Smooth muscle cell (in vitro differentiated cells): ENCODE measurements at regions not wholly inside any gene's neighbourhood (a gene's known extent, or its start where the extent isn't known, plus 50 kb on each side); places are given as distances from the start of the nearest gene placed in this dataset.
A peak's percentile ranks its signal among the peaks of the same experiment; 100 is the strongest.

Experiments used
- DNase-seq: peaks from one replicate; lab custom pipeline; 2025; ENCODE audit not compliant: unreplicated experiment; lab: John Stamatoyannopoulos, UW
- H2AFZ ChIP-seq: fragments of 200-600 bp; sonication (generic); 2 replicates; pipeline ENCODE4 v1.6.0; 2016; ENCODE audit warnings: antibody characterized with exemption, low read depth, mild to moderate bottlenecking
- H3F3A ChIP-seq: fragments of 200-600 bp; sonication (generic); 2 replicates; pipeline ENCODE4 v1.6.0; 2017; ENCODE audit warnings: antibody characterized with exemption, low read depth
- H3K27ac ChIP-seq: fragments of 200-600 bp; sonication (generic); 2 replicates; pipeline ENCODE4 v1.5.1; 2016; ENCODE audit warnings: low read depth, mild to moderate bottlenecking
- H3K27me3 ChIP-seq: fragments of 200-600 bp; sonication (generic); 2 replicates; pipeline ENCODE4 v1.6.1; 2016; ENCODE audit warnings: low read depth, mild to moderate bottlenecking
- H3K36me3 ChIP-seq: fragments of 200-600 bp; sonication (generic); 2 replicates; pipeline ENCODE4 v1.5.1; 2016; ENCODE audit warnings: low read depth
- H3K4me1 ChIP-seq: fragments of 200-600 bp; sonication (generic); 2 replicates; pipeline ENCODE4 v1.5.1; 2016; ENCODE audit warnings: low read depth
- H3K4me2 ChIP-seq: fragments of 200-600 bp; sonication (generic); 2 replicates; pipeline ENCODE4 v1.6.0; 2016; ENCODE audit warnings: mild to moderate bottlenecking
- H3K4me3 ChIP-seq: fragments of 200-600 bp; sonication (generic); 2 replicates; pipeline ENCODE4 v1.5.1; 2016; ENCODE audit warnings: mild to moderate bottlenecking
- H3K79me2 ChIP-seq: fragments of 200-600 bp; sonication (generic); 2 replicates; pipeline ENCODE4 v1.6.0; 2016; ENCODE audit warnings: low read depth, mild to moderate bottlenecking
- H3K9ac ChIP-seq: fragments of 200-600 bp; sonication (generic); 2 replicates; pipeline ENCODE4 v1.6.0; 2016; ENCODE audit warnings: low read depth
- H3K9me3 ChIP-seq: fragments of 200-600 bp; sonication (generic); replicated peaks from 2 replicates; pipeline ENCODE4 v1.5.1; 2016; ENCODE audit warnings: low read depth
- H4K20me1 ChIP-seq: fragments of 200-600 bp; sonication (generic); 2 replicates; pipeline ENCODE4 v1.6.0; 2016; ENCODE audit warnings: low read depth
- WGBS: methylation state at CpG from one replicate; pipeline ENCODE4 v1.1.7; 2016; ENCODE audit warnings: low lambda C conversion rate; 5-methylcytosine and 5-hydroxymethylcytosine counted together
- TF ChIP-seq, protein P1 (sequence below): fragments of 200-600 bp; sonication (generic); IDR thresholded peaks from 2 replicates; pipeline ENCODE4 v1.5.1; 2017; ENCODE audit warnings: borderline replicate concordance, mild to moderate bottlenecking, antibody characterized with exemption; ENCODE audit not compliant: insufficient read depth, poor library complexity, severe bottlenecking

DNA sequence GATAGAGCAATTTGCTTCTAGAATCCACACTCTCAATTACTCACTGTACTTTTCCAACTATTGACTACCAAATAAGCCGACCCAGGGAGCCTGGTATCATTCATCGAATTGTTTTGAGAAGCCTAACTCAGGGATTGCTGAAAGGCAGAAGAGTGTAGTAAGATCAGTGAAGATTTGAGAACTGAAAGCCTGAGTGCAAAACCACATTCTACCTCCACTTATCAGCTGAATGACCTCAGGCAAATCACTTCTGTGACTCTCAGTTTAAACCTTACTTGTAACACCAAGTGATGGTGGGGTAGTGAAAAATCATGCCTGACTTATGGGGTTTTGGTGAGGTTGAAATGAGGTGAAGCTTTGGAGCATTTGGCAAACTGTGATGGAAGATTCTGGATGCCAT is 126.1 kb upstream of the MAX start:
- H3K36me3 ChIP-seq = no peaks in the 10 kb centered on the region
- 72% methylated on average over 2 of the region's 2 CpGs for WGBS
- no peak overlapping the region for H3K4me3 ChIP-seq
- H3K9me3 ChIP-seq = no peaks in the 10 kb centered on the region
- H3K9ac ChIP-seq = no peak overlapping the region
- no peak overlapping the region for H2AFZ ChIP-seq
- no peak overlapping the region for H3K4me2 ChIP-seq
- no peaks in the 10 kb centered on the region for H3K27me3 ChIP-seq
- no peaks in the 10 kb centered on the region for H3K79me2 ChIP-seq
- TF ChIP-seq, protein P1, sequence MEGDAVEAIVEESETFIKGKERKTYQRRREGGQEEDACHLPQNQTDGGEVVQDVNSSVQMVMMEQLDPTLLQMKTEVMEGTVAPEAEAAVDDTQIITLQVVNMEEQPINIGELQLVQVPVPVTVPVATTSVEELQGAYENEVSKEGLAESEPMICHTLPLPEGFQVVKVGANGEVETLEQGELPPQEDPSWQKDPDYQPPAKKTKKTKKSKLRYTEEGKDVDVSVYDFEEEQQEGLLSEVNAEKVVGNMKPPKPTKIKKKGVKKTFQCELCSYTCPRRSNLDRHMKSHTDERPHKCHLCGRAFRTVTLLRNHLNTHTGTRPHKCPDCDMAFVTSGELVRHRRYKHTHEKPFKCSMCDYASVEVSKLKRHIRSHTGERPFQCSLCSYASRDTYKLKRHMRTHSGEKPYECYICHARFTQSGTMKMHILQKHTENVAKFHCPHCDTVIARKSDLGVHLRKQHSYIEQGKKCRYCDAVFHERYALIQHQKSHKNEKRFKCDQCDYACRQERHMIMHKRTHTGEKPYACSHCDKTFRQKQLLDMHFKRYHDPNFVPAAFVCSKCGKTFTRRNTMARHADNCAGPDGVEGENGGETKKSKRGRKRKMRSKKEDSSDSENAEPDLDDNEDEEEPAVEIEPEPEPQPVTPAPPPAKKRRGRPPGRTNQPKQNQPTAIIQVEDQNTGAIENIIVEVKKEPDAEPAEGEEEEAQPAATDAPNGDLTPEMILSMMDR = no peak
- H4K20me1 ChIP-seq = no peaks in the 10 kb centered on the region
- H3K27ac ChIP-seq = no peak overlapping the region
- peaks cover 3% of the 10 kb centered on the region for H3F3A ChIP-seq
- peaks cover 40% of the 10 kb centered on the region for H3K4me1 ChIP-seq
- DNase-seq = no peak

DNA sequence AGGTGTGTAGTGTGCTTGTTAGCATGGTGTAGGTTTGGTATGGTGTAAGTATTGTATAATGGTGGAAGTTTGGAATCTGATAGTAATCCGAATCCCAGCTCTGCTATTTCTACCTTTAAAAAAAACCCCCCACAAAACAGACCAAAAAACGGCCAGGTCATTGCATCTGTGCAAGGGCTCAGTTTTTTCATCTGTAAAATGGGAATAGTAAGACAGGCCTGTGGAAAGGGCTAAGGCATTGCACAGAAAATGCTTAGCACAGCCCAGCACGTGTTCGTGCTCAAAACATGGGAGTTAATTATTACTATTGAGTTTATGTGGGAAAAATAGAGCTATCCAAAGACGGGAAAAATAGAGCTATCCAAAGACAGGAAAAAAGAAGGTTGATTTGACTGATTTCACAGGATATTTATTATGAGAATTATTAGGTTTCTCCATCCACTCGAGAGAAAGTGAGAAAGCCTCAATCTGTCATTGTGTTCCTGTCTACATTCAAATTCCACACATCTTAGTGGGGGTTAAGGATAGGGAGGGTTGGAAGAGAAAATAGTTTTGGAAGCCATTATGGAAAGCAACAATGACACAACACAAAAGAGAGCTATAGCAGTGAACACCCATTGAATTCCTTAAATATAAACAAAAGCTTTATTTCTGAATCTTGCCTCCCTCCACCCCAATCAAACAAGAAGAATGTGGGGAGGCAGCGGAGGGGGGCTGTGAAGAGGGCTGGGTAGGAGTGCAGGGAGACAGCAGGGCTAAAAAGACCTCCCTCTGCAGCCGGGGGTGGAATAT is 126.8 kb upstream of the MAX start:
- whole genome bisulfite sequencing = 76% methylated on average over 8 of the region's 8 CpGs
- Histone ChIP-seq H3F3A (peaks cover 3% of the 10 kb centered on the region), H3K4me3 (peak overlapping the region; percentile 37), H3K9ac (no peak overlapping the region), H3K4me1 (peaks cover 40% of the 10 kb centered on the region), H3K36me3 (no peaks in the 10 kb centered on the region), H4K20me1 (no peaks in the 10 kb centered on the region), H3K4me2 (peak overlapping the region; percentile 82), H2AFZ (peak overlapping the region; percentile 81), H3K79me2 (no peaks in the 10 kb centered on the region), H3K27me3 (no peaks in the 10 kb centered on the region), H3K27ac (peak overlapping the region; percentile 20), H3K9me3 (no peaks in the 10 kb centered on the region)
- DNase-seq = no peak
- TF ChIP-seq, protein P1 = no peak

DNA sequence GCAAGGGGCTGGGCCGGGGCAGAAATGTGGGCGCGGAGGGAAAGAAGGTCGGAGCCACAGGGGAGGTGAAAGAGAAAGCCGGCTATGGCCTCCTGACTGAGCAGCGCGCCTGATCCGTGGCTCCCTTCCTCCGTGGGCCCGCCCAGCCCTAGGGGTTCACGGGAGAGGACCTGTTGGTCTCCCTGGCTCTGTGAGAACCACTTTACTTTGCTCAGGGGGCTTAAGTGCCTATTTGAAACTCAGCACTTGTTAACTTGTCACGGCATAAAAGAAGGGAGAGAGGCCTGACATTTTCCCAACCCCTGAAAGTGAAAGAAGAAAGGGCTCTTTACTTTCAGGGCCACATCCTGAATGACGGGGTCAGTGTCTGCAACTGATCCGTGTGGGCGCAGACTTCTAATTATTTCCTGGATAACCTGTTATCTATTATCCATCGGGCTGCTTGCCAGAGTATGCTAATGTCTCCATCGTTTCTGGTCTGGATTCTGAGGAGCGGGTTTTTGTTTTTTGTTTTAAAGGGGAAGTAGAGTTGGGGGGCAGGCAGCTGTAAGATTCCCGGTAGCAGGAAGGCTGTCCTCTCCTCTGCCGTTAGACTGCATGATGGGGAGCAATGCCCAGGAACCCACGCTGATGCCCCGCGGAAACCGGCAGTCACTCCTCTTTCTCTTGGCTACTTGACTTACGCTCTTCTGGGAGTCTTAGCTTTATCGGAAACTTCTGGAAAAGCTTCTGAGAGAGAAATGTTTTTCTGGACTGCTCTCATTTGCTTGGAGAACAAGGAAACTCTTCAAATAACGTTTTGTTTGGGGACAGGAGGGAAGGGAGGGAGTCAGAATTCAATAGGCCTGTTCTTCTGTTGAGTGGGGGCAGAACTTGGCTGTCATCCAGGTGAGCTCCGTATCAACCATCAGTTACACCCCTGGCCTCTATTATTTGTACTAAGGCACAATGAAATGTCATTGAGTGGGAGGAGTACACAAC is 127.7 kb upstream of the MAX start:
- H3K27me3 ChIP-seq = no peaks in the 10 kb centered on the region
- peaks cover 3% of the 10 kb centered on the region for H3F3A ChIP-seq
- H3K79me2 ChIP-seq = no peaks in the 10 kb centered on the region
- no peak for DNase-seq
- H3K9me3 ChIP-seq = no peaks in the 10 kb centered on the region
- peak overlapping the region; percentile 37 for H3K4me3 ChIP-seq
- H4K20me1 ChIP-seq = no peaks in the 10 kb centered on the region
- WGBS = 30% methylated on average over 25 of the region's 28 CpGs
- H3K4me2 ChIP-seq = peak overlapping the region; percentile 82
- TF ChIP-seq, protein P1 = no peak
- no peak overlapping the region for H3K9ac ChIP-seq
- peak overlapping the region; percentile 81 for H2AFZ ChIP-seq
- peak overlapping the region; percentile 20 for H3K27ac ChIP-seq
- peaks cover 40% of the 10 kb centered on the region for H3K4me1 ChIP-seq
- H3K36me3 ChIP-seq = no peaks in the 10 kb centered on the region
